ENCODE measurements at regions not wholly inside any gene's neighbourhood (a gene's known extent, or its start where the extent isn't known, plus 50 kb on each side); places are given as distances from the start of the nearest gene placed in this dataset.
"Not testable (repeated sequence)": the region's sequence is repeated elsewhere in the genome, so short reads cannot be mapped to it uniquely, and the experiment has no call there.

GRCh38 chr1:183753464-183753891 lies 51.4 kb upstream of the RGL1 start:
- intact Hi-C loops (cut with DNase I): no loop called here
- H3K27ac ChIP-seq: no peak overlapping the region
- no peak for TF ChIP-seq POLR2A (IDR thresholded peaks at IDR 0.05)
- TF ChIP-seq CTCF (IDR thresholded peaks at IDR 0.05): no peak

GRCh38 chr1:183744132-183744913 lies 60.6 kb upstream of the RGL1 start:
- Histone ChIP-seq H3K36me3 (no peaks in the 10 kb centered on the region), H3K4me3 (replicated peaks in 1 of 3) (no peak overlapping the region), H3K27ac (no peak overlapping the region), H3K4me1 (no peaks in the 10 kb centered on the region), H3K27me3 (no peaks in the 10 kb centered on the region), H3K9me3 (no peaks in the 10 kb centered on the region)
- no peak for DNase-seq
- intact Hi-C loops (cut with DNase I): no loop called here
- TF ChIP-seq CTCF (IDR thresholded peaks at IDR 0.05) (no peak), POLR2A (IDR thresholded peaks at IDR 0.05) (no peak)
- 72 to 76% methylated on average over 1 of the region's 1 CpG for WGBS, 2 donors

More at GRCh38 chr1:183753464-183753891, 51.4 kb upstream of the RGL1 start:
- Histone ChIP-seq H3K27me3 (no peaks in the 10 kb centered on the region), H3K9me3 (no peaks in the 10 kb centered on the region), H3K4me3 (replicated peaks in 1 of 3) (no peak overlapping the region), H3K4me1 (peaks cover 0 to 1% of the 10 kb centered on the region in 2 donors), H3K36me3 (no peaks in the 10 kb centered on the region)
- DNase-seq: no peak

- no peaks in the 10 kb centered on the region for H3K9me3 ChIP-seq
- no peak overlapping the region for H3K27ac ChIP-seq
- H3K36me3 ChIP-seq: no peaks in the 10 kb centered on the region
- intact Hi-C loops (cut with DNase I): no loop called here
- no peak for DNase-seq
- no peak overlapping the region for H3K4me3 ChIP-seq (replicated peaks in 1 of 3)
- 89 to 91% methylated on average over 4 of the region's 4 CpGs for WGBS, 2 donors
- H3K4me1 ChIP-seq: no peaks in the 10 kb centered on the region
- TF ChIP-seq POLR2A (IDR thresholded peaks at IDR 0.05): no peak
- no peak for TF ChIP-seq CTCF (IDR thresholded peaks at IDR 0.05)
- H3K27me3 ChIP-seq: no peaks in the 10 kb centered on the region
Measured at GRCh38 chr1:183742355-183742754, 62.6 kb upstream of the RGL1 start.

- Histone ChIP-seq H3K9me3 (no peaks in the 10 kb centered on the region), H3K27me3 (no peaks in the 10 kb centered on the region), H3K27ac (no peak overlapping the region), H3K36me3 (no peaks in the 10 kb centered on the region), H3K4me1 (peaks cover 0 to 3% of the 10 kb centered on the region in 2 donors), H3K4me3 (replicated peaks in 1 of 3) (no peak overlapping the region)
- 47 to 54% methylated on average over 6 of the region's 6 CpGs for WGBS, 2 donors
- no peak for DNase-seq
- no peak for TF ChIP-seq POLR2A (IDR thresholded peaks at IDR 0.05)
- no peak for TF ChIP-seq CTCF (IDR thresholded peaks at IDR 0.05)
- intact Hi-C loops (cut with DNase I): no loop called here
Measured at GRCh38 chr1:183739741-183740271, 65.1 kb upstream of the RGL1 start.

GRCh38 chr1:183739082-183739481 lies 65.8 kb upstream of the RGL1 start:
- intact Hi-C loops (cut with DNase I): no loop called here
- WGBS, 2 donors: 86 to 95% methylated on average over 2 of the region's 2 CpGs
- no peak overlapping the region for H3K27ac ChIP-seq

GRCh38 chr1:183737916-183738315 lies 67.0 kb upstream of the RGL1 start:
- intact Hi-C loops (cut with DNase I); H3K36me3 ChIP-seq; H3K9me3 ChIP-seq; H3K27ac ChIP-seq; DNase-seq; H3K4me3 ChIP-seq (replicated peaks in 1 of 3); H3K4me1 ChIP-seq; H3K27me3 ChIP-seq: not testable (repeated sequence)
- 96 to 97% methylated on average over 7 of the region's 7 CpGs for WGBS, 2 donors

More at GRCh38 chr1:183739082-183739481, 65.8 kb upstream of the RGL1 start:
- H3K36me3 ChIP-seq: no peaks in the 10 kb centered on the region
- H3K27me3 ChIP-seq: no peaks in the 10 kb centered on the region
- H3K4me3 ChIP-seq (replicated peaks in 1 of 3): no peak overlapping the region
- no peak for DNase-seq
- peaks cover 4% of the 10 kb centered on the region in 2 donors for H3K4me1 ChIP-seq
- H3K9me3 ChIP-seq: no peaks in the 10 kb centered on the region
- TF ChIP-seq POLR2A (IDR thresholded peaks at IDR 0.05) (no peak), CTCF (IDR thresholded peaks at IDR 0.05) (no peak)

All from thyroid gland (tissue), 4 donors.